Liver (tissue), 8 donors: ENCODE measurements at regions not wholly inside any gene's neighbourhood (a gene's known extent, or its start where the extent isn't known, plus 50 kb on each side); places are given as distances from the start of the nearest gene placed in this dataset.

Experiments used
- DNase-seq: peaks from one replicate; pipeline ENCODE4 v3.0.0-alpha.2; 2017; ENCODE audit warnings: low spot score
- H3K27ac ChIP-seq, 2 donors: one replicate each; pipeline ENCODE4 v1.7.0; 2013; ENCODE audit warnings: inconsistent platforms in 2 of 2, low read length in 2 of 2, control low read depth in 1 of 2, low read depth in 1 of 2, mild to moderate bottlenecking in 1 of 2
- H3K27me3 ChIP-seq, 4 donors: one replicate each; pipeline versions ENCODE4 v1.6.1 to v1.7.0; 2013; ENCODE audit warnings: low read length in 3 of 4, inconsistent platforms in 1 of 4, mild to moderate bottlenecking in 1 of 4, moderate library complexity in 1 of 4; ENCODE audit not compliant: control insufficient read depth in 4 of 4, insufficient read depth in 4 of 4
- H3K36me3 ChIP-seq, 4 donors: one replicate each; pipeline versions ENCODE4 v1.6.1 to v1.7.0; 2013; ENCODE audit warnings: low read length in 3 of 4, mild to moderate bottlenecking in 3 of 4, low read depth in 1 of 4, moderate library complexity in 1 of 4; ENCODE audit not compliant: control insufficient read depth in 4 of 4, insufficient read depth in 3 of 4
- H3K4me1 ChIP-seq, 4 donors: one replicate each; pipeline versions ENCODE4 v1.6.1 to v1.7.0; 2013; ENCODE audit warnings: low read length in 3 of 4, mild to moderate bottlenecking in 3 of 4, moderate library complexity in 1 of 4; ENCODE audit not compliant: control insufficient read depth in 4 of 4, insufficient read depth in 4 of 4
- H3K4me3 ChIP-seq, 3 donors: one replicate each; pipeline versions ENCODE4 v1.6.1 to v1.7.0; 2013; ENCODE audit warnings: low read length in 3 of 3, control low read depth in 1 of 3, low read depth in 1 of 3, mild to moderate bottlenecking in 1 of 3
- H3K9ac ChIP-seq, 2 donors: one replicate each; pipeline ENCODE4 v1.7.0; 2013; ENCODE audit warnings: low read length in 2 of 2, mild to moderate bottlenecking in 2 of 2, moderate library complexity in 2 of 2, control low read depth in 1 of 2, low read depth in 1 of 2
- H3K9me3 ChIP-seq, 4 donors: one replicate each; pipeline versions ENCODE4 v1.6.1 to v1.7.0; 2013; ENCODE audit warnings: low read length in 3 of 4; ENCODE audit not compliant: control insufficient read depth in 4 of 4
- FOXA2 ChIP-seq: IDR thresholded peaks from 2 replicates; pipeline ENCODE4 v1.6.1; 2016; ENCODE audit warnings: antibody characterized with exemption
- HNF4A ChIP-seq, 2 donors: conservative IDR thresholded peaks; 2 replicates each; pipeline ENCODE4 v1.6.1; 2016; ENCODE audit warnings: antibody characterized with exemption in 2 of 2, mild to moderate bottlenecking in 2 of 2
- NR2F2 ChIP-seq: IDR thresholded peaks from 2 replicates; pipeline ENCODE4 v1.6.1; 2016; ENCODE audit warnings: antibody characterized with exemption
- RAD21 ChIP-seq, 2 donors: IDR thresholded peaks; 2 replicates each; pipeline ENCODE4 v1.6.1; 2016; ENCODE audit warnings: antibody characterized with exemption in 2 of 2, mild to moderate bottlenecking in 2 of 2
- RXRA ChIP-seq, 2 donors: IDR thresholded peaks; 2 replicates each; pipeline ENCODE4 v1.6.1; 2017 to 2018; ENCODE audit warnings: antibody characterized with exemption in 2 of 2, mild to moderate bottlenecking in 1 of 2
- TAF1 ChIP-seq: conservative IDR thresholded peaks from 2 replicates; pipeline ENCODE4 v1.6.1; 2016; ENCODE audit warnings: antibody characterized with exemption, mild to moderate bottlenecking
- YY1 ChIP-seq: IDR thresholded peaks from 2 replicates; pipeline ENCODE4 v1.6.1; 2016; ENCODE audit warnings: antibody characterized with exemption, mild to moderate bottlenecking
- ZBTB33 ChIP-seq: IDR thresholded peaks from 2 replicates; pipeline ENCODE4 v1.6.1; 2016; ENCODE audit warnings: antibody characterized with exemption
- WGBS: extraction: QIAGEN DNeasy Blood & Tissue Kit; methylation state at CpG from one replicate; pipeline ENCODE4 v1.1.7; 2013; 5-methylcytosine and 5-hydroxymethylcytosine counted together
- TF ChIP-seq, protein P1 (sequence below): IDR thresholded peaks from 2 replicates; pipeline ENCODE4 v1.6.1; 2016; ENCODE audit warnings: antibody characterized with exemption, mild to moderate bottlenecking
- TF ChIP-seq, protein P2 (sequence below): fragments of 150-350 bp; IDR thresholded peaks from 2 replicates; pipeline ENCODE4 v1.5.1; 2017; ENCODE audit warnings: improper control_type of control experiment, low read depth, low read length; ENCODE audit not compliant: missing input control
- donor health status: healthy.
- donor health status: healthy.
- donor health status: healthy.
- donor health status: healthy.
- donor health status: healthy.

DNA sequence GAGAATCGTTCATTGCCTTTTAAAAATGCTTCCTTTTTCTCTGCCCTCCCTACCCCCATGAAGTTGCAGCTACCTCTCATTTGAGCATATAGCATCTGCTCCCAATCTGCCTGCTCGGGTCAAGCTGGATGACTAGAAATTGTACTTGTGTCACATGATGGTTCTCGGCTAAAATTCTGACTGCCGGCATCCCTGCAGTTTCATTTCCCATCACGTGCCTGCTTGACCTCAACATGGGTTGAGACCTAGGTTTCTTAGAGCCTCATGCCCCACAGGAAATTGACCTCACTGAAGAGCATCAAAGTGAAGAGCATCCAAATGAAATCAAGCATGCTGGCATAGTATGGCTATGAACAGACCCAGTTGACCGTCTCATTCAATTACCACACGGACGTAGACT, 581.6 kb upstream of the PSMD7 start:
- Histone ChIP-seq H3K9ac (no peak overlapping the region), H3K27me3 (peaks cover 0 to 4% (median 0%) of the 10 kb centered on the region in 4 donors), H3K36me3 (no peaks in the 10 kb centered on the region), H3K27ac (no peak overlapping the region), H3K4me1 (no peaks in the 10 kb centered on the region), H3K9me3 (no peaks in the 10 kb centered on the region), H3K4me3 (no peak overlapping the region)
- no peak for DNase-seq
- WGBS: 81% methylated on average over 8 of the region's 8 CpGs
- TF ChIP-seq RAD21 (IDR thresholded peaks at IDR 0.05) (no peak), YY1 (no peak), RXRA (IDR thresholded peaks at IDR 0.05) (no peak), FOXA2 (no peak), NR2F2 (no peak), TAF1 (no peak), ZBTB33 (no peak), HNF4A (conservative IDR thresholded peaks at IDR 0.05) (no peak)
- TF ChIP-seq, protein P1, sequence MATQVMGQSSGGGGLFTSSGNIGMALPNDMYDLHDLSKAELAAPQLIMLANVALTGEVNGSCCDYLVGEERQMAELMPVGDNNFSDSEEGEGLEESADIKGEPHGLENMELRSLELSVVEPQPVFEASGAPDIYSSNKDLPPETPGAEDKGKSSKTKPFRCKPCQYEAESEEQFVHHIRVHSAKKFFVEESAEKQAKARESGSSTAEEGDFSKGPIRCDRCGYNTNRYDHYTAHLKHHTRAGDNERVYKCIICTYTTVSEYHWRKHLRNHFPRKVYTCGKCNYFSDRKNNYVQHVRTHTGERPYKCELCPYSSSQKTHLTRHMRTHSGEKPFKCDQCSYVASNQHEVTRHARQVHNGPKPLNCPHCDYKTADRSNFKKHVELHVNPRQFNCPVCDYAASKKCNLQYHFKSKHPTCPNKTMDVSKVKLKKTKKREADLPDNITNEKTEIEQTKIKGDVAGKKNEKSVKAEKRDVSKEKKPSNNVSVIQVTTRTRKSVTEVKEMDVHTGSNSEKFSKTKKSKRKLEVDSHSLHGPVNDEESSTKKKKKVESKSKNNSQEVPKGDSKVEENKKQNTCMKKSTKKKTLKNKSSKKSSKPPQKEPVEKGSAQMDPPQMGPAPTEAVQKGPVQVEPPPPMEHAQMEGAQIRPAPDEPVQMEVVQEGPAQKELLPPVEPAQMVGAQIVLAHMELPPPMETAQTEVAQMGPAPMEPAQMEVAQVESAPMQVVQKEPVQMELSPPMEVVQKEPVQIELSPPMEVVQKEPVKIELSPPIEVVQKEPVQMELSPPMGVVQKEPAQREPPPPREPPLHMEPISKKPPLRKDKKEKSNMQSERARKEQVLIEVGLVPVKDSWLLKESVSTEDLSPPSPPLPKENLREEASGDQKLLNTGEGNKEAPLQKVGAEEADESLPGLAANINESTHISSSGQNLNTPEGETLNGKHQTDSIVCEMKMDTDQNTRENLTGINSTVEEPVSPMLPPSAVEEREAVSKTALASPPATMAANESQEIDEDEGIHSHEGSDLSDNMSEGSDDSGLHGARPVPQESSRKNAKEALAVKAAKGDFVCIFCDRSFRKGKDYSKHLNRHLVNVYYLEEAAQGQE: no peak

DNA sequence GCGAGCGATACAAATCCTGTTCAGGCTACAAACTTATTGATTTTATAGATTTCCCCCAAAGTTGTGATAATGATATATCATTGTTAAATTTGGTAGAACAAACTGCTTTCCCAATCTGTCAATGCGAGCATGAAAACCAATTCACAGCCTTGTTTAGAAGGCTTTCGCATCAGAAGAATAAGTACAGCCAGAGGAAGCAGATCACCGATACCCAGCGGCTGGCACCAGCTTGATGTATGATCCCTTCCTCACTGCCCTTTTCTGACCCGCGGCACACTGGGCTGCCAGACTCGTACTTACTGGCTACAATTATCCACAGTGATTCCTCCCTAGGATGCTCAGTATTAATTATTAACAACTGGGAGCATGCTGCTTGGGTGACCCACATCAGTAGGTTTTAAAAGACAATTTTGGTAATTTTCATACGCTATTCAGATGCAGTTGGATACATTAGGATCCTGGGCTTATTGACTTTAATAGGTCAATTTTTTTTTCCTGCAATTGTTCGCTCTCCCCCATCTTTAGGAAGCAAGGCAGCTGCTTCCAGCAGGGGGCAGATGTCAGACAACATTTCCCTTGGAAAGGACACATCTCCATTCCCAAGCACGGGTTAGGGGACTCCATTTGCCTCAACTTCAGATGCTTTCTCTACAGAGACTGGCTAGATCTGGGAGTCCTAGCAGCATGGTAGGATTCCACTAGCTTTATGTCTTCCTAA, 582.7 kb upstream of the PSMD7 start:
- TF ChIP-seq NR2F2 (no peak), RAD21 (IDR thresholded peaks at IDR 0.05) (peak; percentile 27 to 42)
- TF ChIP-seq, protein P2, sequence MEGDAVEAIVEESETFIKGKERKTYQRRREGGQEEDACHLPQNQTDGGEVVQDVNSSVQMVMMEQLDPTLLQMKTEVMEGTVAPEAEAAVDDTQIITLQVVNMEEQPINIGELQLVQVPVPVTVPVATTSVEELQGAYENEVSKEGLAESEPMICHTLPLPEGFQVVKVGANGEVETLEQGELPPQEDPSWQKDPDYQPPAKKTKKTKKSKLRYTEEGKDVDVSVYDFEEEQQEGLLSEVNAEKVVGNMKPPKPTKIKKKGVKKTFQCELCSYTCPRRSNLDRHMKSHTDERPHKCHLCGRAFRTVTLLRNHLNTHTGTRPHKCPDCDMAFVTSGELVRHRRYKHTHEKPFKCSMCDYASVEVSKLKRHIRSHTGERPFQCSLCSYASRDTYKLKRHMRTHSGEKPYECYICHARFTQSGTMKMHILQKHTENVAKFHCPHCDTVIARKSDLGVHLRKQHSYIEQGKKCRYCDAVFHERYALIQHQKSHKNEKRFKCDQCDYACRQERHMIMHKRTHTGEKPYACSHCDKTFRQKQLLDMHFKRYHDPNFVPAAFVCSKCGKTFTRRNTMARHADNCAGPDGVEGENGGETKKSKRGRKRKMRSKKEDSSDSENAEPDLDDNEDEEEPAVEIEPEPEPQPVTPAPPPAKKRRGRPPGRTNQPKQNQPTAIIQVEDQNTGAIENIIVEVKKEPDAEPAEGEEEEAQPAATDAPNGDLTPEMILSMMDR: peak; percentile 26
- no peaks in the 10 kb centered on the region for H3K36me3 ChIP-seq
- DNase-seq: no peak
- no peak overlapping the region for H3K27ac ChIP-seq
- H3K9ac ChIP-seq: no peak overlapping the region
- H3K4me1 ChIP-seq: no peaks in the 10 kb centered on the region
- no peaks in the 10 kb centered on the region for H3K9me3 ChIP-seq
- H3K27me3 ChIP-seq: peaks cover 0 to 4% (median 0%) of the 10 kb centered on the region in 4 donors
- 76% methylated on average over 12 of the region's 12 CpGs for WGBS
- H3K4me3 ChIP-seq: no peak overlapping the region
